IMR-90 (cell line): ENCODE measurements at regions not wholly inside any gene's neighbourhood (a gene's known extent, or its start where the extent isn't known, plus 50 kb on each side); places are given as distances from the start of the nearest gene placed in this dataset.
A peak's percentile ranks its signal among the peaks of the same experiment; 100 is the strongest.

Experiments
- ATAC-seq: fragments of 200-7000 bp; cut with Tn5 transposase; 2 replicates; pipeline ENCODE4 v1.9.1; 2020; ENCODE audit warnings: low read depth, mild to moderate bottlenecking, moderate library complexity
- BruUV-seq: library from RNA; stranded (reverse); fragments of 400-500 nt; replicated peaks from 2 replicates; lab custom pipeline; 2021; lab: Mats Ljungman, UMichigan
- CTCF ChIA-PET: fragments of 300-600 bp; formaldehyde crosslinking; extraction: SDS; loops from one replicate; lab custom pipeline; 2021; ENCODE audit warnings: antibody characterized with exemption; lab: Yijun Ruan, JAX
- POLR2A ChIA-PET: fragments of 300-600 bp; sonication (Branson Sonifier 250); formaldehyde crosslinking; loops from one replicate; lab custom pipeline; 2022; ENCODE audit warnings: antibody characterized with exemption; ENCODE audit not compliant: unreplicated experiment; lab: Charles Lee
- DNase-seq: peaks from one replicate; pipeline ENCODE4 v3.0.0; 2013
- H2AFZ ChIP-seq: replicated peaks from 2 replicates; pipeline ENCODE3; 2013; ENCODE audit warnings: low read length, mild to moderate bottlenecking; ENCODE audit not compliant: poor library complexity
- H2AK5ac ChIP-seq: 2 replicates; pipeline ENCODE4 v1.6.1; 2013; ENCODE audit warnings: low read depth, low read length, inconsistent platforms
- H2AK9ac ChIP-seq: replicated peaks from 2 replicates; pipeline ENCODE3; 2013; ENCODE audit warnings: mild to moderate bottlenecking, low read depth, low read length, moderate library complexity; ENCODE audit not compliant: poor library complexity
- H2BK120ac ChIP-seq: 2 replicates; pipeline ENCODE4 v1.6.1; 2013; ENCODE audit warnings: low read depth, low read length, inconsistent platforms
- H2BK15ac ChIP-seq: 3 replicates; pipeline ENCODE4 v1.6.1; 2013; ENCODE audit warnings: low read depth, low read length, inconsistent platforms
- H2BK20ac ChIP-seq: 2 replicates; pipeline ENCODE4 v1.6.1; 2013; ENCODE audit warnings: low read depth, mild to moderate bottlenecking, inconsistent platforms, low read length, moderate library complexity
- H2BK5ac ChIP-seq: 2 replicates; pipeline ENCODE4 v1.6.1; 2013; ENCODE audit warnings: mild to moderate bottlenecking, low read depth, low read length, inconsistent platforms; ENCODE audit not compliant: poor library complexity, severe bottlenecking
- H3K14ac ChIP-seq: replicated peaks from 2 replicates; pipeline ENCODE4 v1.6.1; 2013; ENCODE audit warnings: low read depth, low read length, inconsistent platforms
- H3K18ac ChIP-seq: 2 replicates; pipeline ENCODE4 v1.6.1; 2013; ENCODE audit warnings: low read depth, low read length, control low read depth
- H3K23ac ChIP-seq: 2 replicates; pipeline ENCODE4 v1.6.1; 2013; ENCODE audit warnings: low read depth, low read length, inconsistent platforms
- H3K27ac ChIP-seq: 2 replicates; pipeline ENCODE4 v1.5.1; 2013; ENCODE audit warnings: mild to moderate bottlenecking, control low read depth, low read length; ENCODE audit not compliant: insufficient read depth
- H3K27me3 ChIP-seq: 2 replicates; pipeline ENCODE4 v1.6.1; 2013; ENCODE audit warnings: low read length; ENCODE audit not compliant: control insufficient read depth, insufficient read depth
- H3K36me3 ChIP-seq: 2 replicates; pipeline ENCODE4 v1.6.1; 2013; ENCODE audit warnings: low read length, mixed read lengths; ENCODE audit not compliant: control insufficient read depth, insufficient read depth
- H3K4ac ChIP-seq: 2 replicates; pipeline ENCODE4 v1.6.1; 2013; ENCODE audit warnings: low read depth, low read length, inconsistent platforms
- H3K4me1 ChIP-seq: 2 replicates; pipeline ENCODE4 v1.6.1; 2013; ENCODE audit warnings: low read length, mixed read lengths; ENCODE audit not compliant: control insufficient read depth, insufficient read depth
- H3K4me2 ChIP-seq: 2 replicates; pipeline ENCODE4 v1.6.1; 2013; ENCODE audit warnings: low read depth, mild to moderate bottlenecking, control low read depth, low read length, moderate library complexity
- H3K4me3 ChIP-seq: 2 replicates; pipeline ENCODE4 v1.5.1; 2013; ENCODE audit warnings: low read depth, mild to moderate bottlenecking, control low read depth, low read length, moderate library complexity; ENCODE audit not compliant: insufficient read depth
- H3K56ac ChIP-seq: 2 replicates; pipeline ENCODE4 v1.6.1; 2013; ENCODE audit warnings: low read length, inconsistent platforms; ENCODE audit not compliant: insufficient read depth; ENCODE audit errors: extremely low read depth
- H3K79me1 ChIP-seq, 2 experiments: 2 replicates each; pipeline ENCODE4 v1.6.1; 2013; ENCODE audit warnings: low read length in 2 of 2, inconsistent platforms in 1 of 2, low read depth in 1 of 2
- H3K9ac ChIP-seq: 2 replicates; pipeline ENCODE4 v1.6.1; 2013; ENCODE audit warnings: low read depth, low read length, control low read depth
- H3K9me1 ChIP-seq: 2 replicates; pipeline ENCODE4 v1.6.1; 2013; ENCODE audit warnings: low read length, inconsistent platforms; ENCODE audit not compliant: insufficient read depth
- H3K9me3 ChIP-seq: 2 replicates; pipeline ENCODE4 v1.6.1; 2013; ENCODE audit warnings: low read length; ENCODE audit not compliant: control insufficient read depth, insufficient read depth
- H4K20me1 ChIP-seq: 2 replicates; pipeline ENCODE4 v1.6.1; 2013; ENCODE audit warnings: low read length, inconsistent platforms; ENCODE audit not compliant: insufficient read depth
- H4K5ac ChIP-seq: 2 replicates; pipeline ENCODE4 v1.6.1; 2013; ENCODE audit warnings: mild to moderate bottlenecking, low read depth, low read length, control low read depth
- H4K8ac ChIP-seq, 2 experiments: 2 replicates each; pipeline ENCODE4 v1.6.1; 2013; ENCODE audit warnings: low read depth in 2 of 2, low read length in 2 of 2, control low read depth in 1 of 2, inconsistent platforms in 1 of 2
- H4K91ac ChIP-seq: 2 replicates; pipeline ENCODE4 v1.6.1; 2013; ENCODE audit warnings: low read depth, low read length, inconsistent platforms; ENCODE audit not compliant: insufficient read depth
- BHLHE40 ChIP-seq: fragments of 150-350 bp; IDR thresholded peaks from 2 replicates; pipeline ENCODE4 v1.6.1; 2016; ENCODE audit warnings: mild to moderate bottlenecking, low read depth, low read length
- CEBPB ChIP-seq: IDR thresholded peaks from 2 replicates; pipeline ENCODE4 v1.6.1; 2012; ENCODE audit warnings: low read depth, low read length, improper control_type of control experiment
- CHD1 ChIP-seq: IDR thresholded peaks from 2 replicates; pipeline ENCODE4 v1.6.1; 2012; ENCODE audit warnings: low read depth, low read length, improper control_type of control experiment
- FOS ChIP-seq: fragments of 150-350 bp; IDR thresholded peaks from 2 replicates; pipeline ENCODE4 v1.6.1; 2016; ENCODE audit warnings: low read depth, low read length
- MAFK ChIP-seq: IDR thresholded peaks from 2 replicates; pipeline ENCODE4 v1.6.1; 2012; ENCODE audit warnings: low read depth, low read length, improper control_type of control experiment
- MAZ ChIP-seq: IDR thresholded peaks from 2 replicates; pipeline ENCODE4 v1.6.1; 2012; ENCODE audit warnings: low read depth, mild to moderate bottlenecking, low read length, improper control_type of control experiment, moderate library complexity, borderline replicate concordance
- MXI1 ChIP-seq: IDR thresholded peaks from 2 replicates; pipeline ENCODE4 v1.6.1; 2012; ENCODE audit warnings: low read depth, mild to moderate bottlenecking, low read length, moderate library complexity, borderline replicate concordance
- NFE2L2 ChIP-seq: fragments of 150-350 bp; IDR thresholded peaks from 2 replicates; pipeline ENCODE4 v1.6.1; 2016; ENCODE audit warnings: low read depth, mild to moderate bottlenecking, low read length
- POLR2A ChIP-seq: IDR thresholded peaks from 2 replicates; pipeline ENCODE4 v1.6.1; 2012; ENCODE audit warnings: mild to moderate bottlenecking, low read depth, low read length
- RAD21 ChIP-seq: IDR thresholded peaks from 2 replicates; pipeline ENCODE4 v1.6.1; 2012; ENCODE audit warnings: low read length, improper control_type of control experiment
- RCOR1 ChIP-seq: IDR thresholded peaks from 2 replicates; pipeline ENCODE4 v1.6.1; 2012; ENCODE audit warnings: mild to moderate bottlenecking, low read length, improper control_type of control experiment; ENCODE audit not compliant: insufficient replicate concordance
- RFX5 ChIP-seq: IDR thresholded peaks from 2 replicates; pipeline ENCODE4 v1.8.0; 2012; ENCODE audit warnings: low read depth, mild to moderate bottlenecking, low read length, moderate library complexity
- SMC3 ChIP-seq: fragments of 150-350 bp; IDR thresholded peaks from 2 replicates; pipeline ENCODE4 v1.6.1; 2016; ENCODE audit warnings: low read depth, mild to moderate bottlenecking, antibody characterized with exemption, low read length, moderate library complexity
- USF2 ChIP-seq: fragments of 150-350 bp; IDR thresholded peaks from 2 replicates; pipeline ENCODE4 v1.6.1; 2017; ENCODE audit warnings: mild to moderate bottlenecking, antibody characterized with exemption, low read length, low read depth
- WGBS, 2 experiments: methylation state at CpG; one replicate each; pipeline versions ENCODE4 v1.1.5 to v1.1.7; 2013; ENCODE audit warnings: missing lambda C conversion rate in 2 of 2; ENCODE audit not compliant: insufficient read length in 1 of 2; ENCODE audit errors: extremely low coverage in 2 of 2; 5-methylcytosine and 5-hydroxymethylcytosine counted together
- dilution Hi-C: fragments of 300-500 bp; cut with HindIII; formaldehyde crosslinking; loops from one replicate; pipeline ENCODE4 v1.14.3; 2018; ENCODE audit warnings: low sequenced_read_pairs; ENCODE audit not compliant: unreplicated experiment
- in situ Hi-C: fragments of 300-500 bp; cut with MboI; formaldehyde crosslinking; loops from 3 replicates; pipeline ENCODE4 v1.14.3; 2019; ENCODE audit warnings: low sequenced_read_pairs, inconsistent platforms, mixed read lengths
- intact Hi-C: fragments of 100-400 bp; cut with micrococcal nuclease; formaldehyde crosslinking; loops from 2 replicates; pipeline ENCODE4 v1.10.0; 2022
- TF ChIP-seq, protein P1 (sequence below): conservative IDR thresholded peaks from 2 replicates; pipeline ENCODE4 v1.5.1; 2012; ENCODE audit warnings: mild to moderate bottlenecking, low read depth, low read length, improper control_type of control experiment

- Histone ChIP-seq H4K8ac (no peak overlapping the region), H2AK5ac (peak overlapping the region; percentile 40; the same call in 1 of the 2 replicates), H3K27me3 (no peaks in the 10 kb centered on the region; the same call in 1 of the 2 replicates), H3K9me1 (peaks cover 15% of the 10 kb centered on the region), H3K4me3 (no peak overlapping the region), H2BK15ac (no peak overlapping the region), H3K27ac (no peak overlapping the region), H3K4me2 (no peak overlapping the region), H3K79me1 (no peaks in the 10 kb centered on the region), H3K4ac (no peak overlapping the region), H4K91ac (no peak overlapping the region), H3K56ac (no peak overlapping the region), H3K4me1 (peaks cover 6% of the 10 kb centered on the region), H2BK5ac (no peak overlapping the region), H4K20me1 (no peaks in the 10 kb centered on the region), H2AK9ac (no peak overlapping the region), H3K36me3 (no peaks in the 10 kb centered on the region), H3K23ac (no peak overlapping the region), H2BK120ac (no peak overlapping the region), H3K14ac (no peak overlapping the region), H2AFZ (peak overlapping the region; percentile 8), H2BK20ac (no peak overlapping the region), H3K9ac (no peak overlapping the region), H3K18ac (no peak overlapping the region), H3K9me3 (no peaks in the 10 kb centered on the region), H4K5ac (no peak overlapping the region)
- intact Hi-C loops, result no loop called here
- BruUV-seq, result no TSS peak
- in situ Hi-C loops, result no loop called here
- WGBS, 2 experiments, result 85% methylated on average over 5 of the region's 15 CpGs; no CpG with 5 or more reads in 1 of the 2 experiments
- no peak for ATAC-seq
- dilution Hi-C loops, result no loop called here
- no peak for DNase-seq
- ChIA-PET CTCF (no interaction called here), POLR2A (no interaction called here)
- no peak for TF ChIP-seq RCOR1
- TF ChIP-seq SMC3, result no peak
- no peak for TF ChIP-seq MAZ
- no peak for TF ChIP-seq BHLHE40
- TF ChIP-seq RAD21, result no peak
- TF ChIP-seq NFE2L2, result no peak
- TF ChIP-seq MXI1, result no peak
- no peak for TF ChIP-seq CEBPB
- TF ChIP-seq CHD1, result no peak
- TF ChIP-seq FOS, result no peak
- no peak for TF ChIP-seq RFX5
- no peak for TF ChIP-seq USF2
- TF ChIP-seq MAFK, result no peak
- no peak for TF ChIP-seq POLR2A
- TF ChIP-seq, protein P1, sequence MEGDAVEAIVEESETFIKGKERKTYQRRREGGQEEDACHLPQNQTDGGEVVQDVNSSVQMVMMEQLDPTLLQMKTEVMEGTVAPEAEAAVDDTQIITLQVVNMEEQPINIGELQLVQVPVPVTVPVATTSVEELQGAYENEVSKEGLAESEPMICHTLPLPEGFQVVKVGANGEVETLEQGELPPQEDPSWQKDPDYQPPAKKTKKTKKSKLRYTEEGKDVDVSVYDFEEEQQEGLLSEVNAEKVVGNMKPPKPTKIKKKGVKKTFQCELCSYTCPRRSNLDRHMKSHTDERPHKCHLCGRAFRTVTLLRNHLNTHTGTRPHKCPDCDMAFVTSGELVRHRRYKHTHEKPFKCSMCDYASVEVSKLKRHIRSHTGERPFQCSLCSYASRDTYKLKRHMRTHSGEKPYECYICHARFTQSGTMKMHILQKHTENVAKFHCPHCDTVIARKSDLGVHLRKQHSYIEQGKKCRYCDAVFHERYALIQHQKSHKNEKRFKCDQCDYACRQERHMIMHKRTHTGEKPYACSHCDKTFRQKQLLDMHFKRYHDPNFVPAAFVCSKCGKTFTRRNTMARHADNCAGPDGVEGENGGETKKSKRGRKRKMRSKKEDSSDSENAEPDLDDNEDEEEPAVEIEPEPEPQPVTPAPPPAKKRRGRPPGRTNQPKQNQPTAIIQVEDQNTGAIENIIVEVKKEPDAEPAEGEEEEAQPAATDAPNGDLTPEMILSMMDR, result no peak
Measured at GRCh38 chr16:86856946-86857586, 278.7 kb downstream of the FOXL1 start.
